Activated T-cell treated with anti-CD3 and anti-CD28 coated beads, Interleukin-2, amount 50 U/mL, for 72 hours (primary cell): ENCODE measurements at regions not wholly inside any gene's neighbourhood (a gene's known extent, or its start where the extent isn't known, plus 50 kb on each side); places are given as distances from the start of the nearest gene placed in this dataset.
"Not testable (repeated sequence)": the region's sequence is repeated elsewhere in the genome, so short reads cannot be mapped to it uniquely, and the experiment has no call there.

ENCODE experiments used
- ATAC-seq, 2 donors: fragments of 150-1000 bp; cut with Tn5 transposase; replicated peaks in 1 of 2; 2 replicates each; pipeline ENCODE4 v1.10.0; 2021; ENCODE audit warnings: moderate library complexity in 2 of 2, mild to moderate bottlenecking in 1 of 2
- DNase-seq, 2 donors: peaks; one replicate each; pipeline ENCODE4 v3.0.0; 2021 to 2022; ENCODE audit warnings: mixed read lengths in 1 of 2
- H3K27ac Mint-ChIP-seq: one replicate; pipeline ENCODE4 v1.8.0; 2022; ENCODE audit warnings: mild to moderate bottlenecking, moderate library complexity, mixed read lengths
- H3K27me3 Mint-ChIP-seq: one replicate; pipeline ENCODE4 v1.8.0; 2022; ENCODE audit warnings: low read depth, mixed read lengths
- H3K36me3 Mint-ChIP-seq, 2 donors: one replicate each; pipeline ENCODE4 v1.8.0; 2022; ENCODE audit warnings: mixed read lengths in 2 of 2, mild to moderate bottlenecking in 1 of 2; ENCODE audit not compliant: insufficient read depth in 2 of 2
- H3K4me1 Mint-ChIP-seq: one replicate; pipeline ENCODE4 v1.8.0; 2022; ENCODE audit warnings: low read depth, mixed read lengths
- H3K4me3 Mint-ChIP-seq, 2 donors: one replicate each; pipeline ENCODE4 v1.8.0; 2022; ENCODE audit warnings: mild to moderate bottlenecking in 2 of 2, mixed read lengths in 2 of 2, moderate library complexity in 2 of 2
- H3K9me3 Mint-ChIP-seq, 2 donors: one replicate each; pipeline ENCODE4 v1.8.0; 2022; ENCODE audit warnings: mixed read lengths in 2 of 2

DNA sequence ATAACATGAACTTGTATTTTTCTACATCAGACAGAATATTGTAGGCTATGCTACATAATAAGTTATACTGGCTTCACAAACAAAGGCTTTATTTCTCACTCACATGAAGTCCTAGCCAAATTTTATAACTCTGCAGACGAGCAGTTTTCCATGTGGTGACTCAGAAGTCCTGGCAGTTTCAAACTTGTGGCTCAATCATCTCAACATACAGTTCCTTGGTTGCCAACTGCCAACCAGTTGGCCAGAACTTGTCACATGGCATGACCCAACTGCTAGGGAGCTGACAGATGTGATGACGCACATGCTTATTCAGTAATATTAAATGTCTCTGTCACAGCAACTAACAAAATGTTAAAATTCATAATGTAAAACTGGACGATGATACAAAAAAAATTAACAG is 63.8 kb upstream of the ZC3H15 start:
- Mint-ChIP-seq H3K9me3 (no peaks in the 10 kb centered on the region), H3K27me3 (no peaks in the 10 kb centered on the region), H3K4me1 (peaks cover 8% of the 10 kb centered on the region), H3K4me3 (no peak overlapping the region), H3K36me3 (peaks cover 0 to 3% of the 10 kb centered on the region in 2 donors), H3K27ac (no peak overlapping the region)
- DNase-seq (no peak), ATAC-seq (no peak)

DNA sequence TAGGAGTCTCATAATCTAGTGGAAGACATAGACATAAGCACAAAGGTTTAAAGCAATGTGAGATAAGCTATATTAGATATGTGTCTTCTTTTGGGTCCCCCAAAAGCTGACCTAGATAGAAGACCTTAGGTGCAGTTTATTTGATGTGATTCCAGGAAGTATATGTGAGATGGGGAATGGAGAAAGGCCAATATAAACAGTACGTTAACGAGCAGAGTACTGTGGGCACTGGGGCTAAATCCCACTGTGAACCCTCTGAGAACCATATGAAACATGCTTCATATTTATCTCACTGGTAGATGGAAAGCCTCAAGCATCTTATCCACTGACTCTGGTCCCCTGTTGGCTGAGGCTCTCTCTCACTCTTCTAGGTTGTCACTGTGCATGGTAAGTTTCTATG is 62.6 kb upstream of the ZC3H15 start:
- Mint-ChIP-seq H3K4me1 (peaks cover 8% of the 10 kb centered on the region), H3K4me3 (no peak overlapping the region), H3K27ac (no peak overlapping the region), H3K9me3 (no peaks in the 10 kb centered on the region), H3K27me3 (no peaks in the 10 kb centered on the region), H3K36me3 (no peaks in the 10 kb centered on the region)
- DNase-seq (no peak), ATAC-seq (no peak)

DNA sequence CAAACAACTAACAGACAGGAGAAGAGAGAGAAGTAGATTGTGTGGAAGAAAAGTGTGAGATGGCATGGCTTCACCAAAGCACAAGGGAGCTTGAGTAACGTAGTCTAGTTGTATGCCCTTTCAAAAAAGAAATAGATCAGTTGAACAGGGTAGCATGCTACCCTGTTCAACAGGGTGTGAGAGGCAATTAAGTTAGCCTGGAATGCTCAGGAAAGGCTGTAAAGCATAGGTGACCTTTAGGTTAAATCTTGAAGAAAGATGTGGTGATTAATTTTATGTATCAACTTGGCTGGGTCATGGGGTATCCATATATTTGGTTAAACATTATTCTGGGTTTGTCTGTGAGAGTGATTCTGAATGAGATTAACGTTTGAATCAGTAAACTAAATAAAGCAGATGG is 61.8 kb upstream of the ZC3H15 start:
- H3K9me3 Mint-ChIP-seq, result no peaks in the 10 kb centered on the region
- H3K27ac Mint-ChIP-seq, result no peak overlapping the region
- no peak overlapping the region for H3K4me3 Mint-ChIP-seq
- H3K36me3 Mint-ChIP-seq, result no peaks in the 10 kb centered on the region
- H3K4me1 Mint-ChIP-seq, result peaks cover 8% of the 10 kb centered on the region
- no peaks in the 10 kb centered on the region for H3K27me3 Mint-ChIP-seq
- DNase-seq (no peak), ATAC-seq (no peak)

DNA sequence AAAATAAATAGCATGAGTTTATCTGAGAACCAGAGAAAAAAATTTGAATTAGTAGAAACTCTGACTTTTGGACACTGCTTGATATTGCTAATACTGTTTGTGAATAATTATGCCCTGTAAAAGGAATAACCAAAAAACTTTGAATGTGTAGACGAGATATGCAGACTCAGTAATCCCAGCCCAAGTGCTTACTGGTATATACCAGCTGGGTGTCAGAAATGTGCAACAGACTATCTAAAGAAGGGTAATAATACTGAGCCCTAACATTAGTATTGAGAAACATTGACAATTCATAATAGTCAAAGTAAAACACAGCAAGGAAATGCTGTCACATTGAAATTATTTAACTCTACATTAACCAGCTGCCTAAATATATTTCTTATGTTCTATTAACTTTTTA is 60.5 kb upstream of the ZC3H15 start:
- DNase-seq (no peak), ATAC-seq (no peak)
- no peak overlapping the region for H3K27ac Mint-ChIP-seq
- no peaks in the 10 kb centered on the region for H3K9me3 Mint-ChIP-seq
- H3K4me1 Mint-ChIP-seq, result peaks cover 8% of the 10 kb centered on the region
- no peaks in the 10 kb centered on the region for H3K27me3 Mint-ChIP-seq
- H3K4me3 Mint-ChIP-seq, result no peak overlapping the region
- no peaks in the 10 kb centered on the region for H3K36me3 Mint-ChIP-seq

DNA sequence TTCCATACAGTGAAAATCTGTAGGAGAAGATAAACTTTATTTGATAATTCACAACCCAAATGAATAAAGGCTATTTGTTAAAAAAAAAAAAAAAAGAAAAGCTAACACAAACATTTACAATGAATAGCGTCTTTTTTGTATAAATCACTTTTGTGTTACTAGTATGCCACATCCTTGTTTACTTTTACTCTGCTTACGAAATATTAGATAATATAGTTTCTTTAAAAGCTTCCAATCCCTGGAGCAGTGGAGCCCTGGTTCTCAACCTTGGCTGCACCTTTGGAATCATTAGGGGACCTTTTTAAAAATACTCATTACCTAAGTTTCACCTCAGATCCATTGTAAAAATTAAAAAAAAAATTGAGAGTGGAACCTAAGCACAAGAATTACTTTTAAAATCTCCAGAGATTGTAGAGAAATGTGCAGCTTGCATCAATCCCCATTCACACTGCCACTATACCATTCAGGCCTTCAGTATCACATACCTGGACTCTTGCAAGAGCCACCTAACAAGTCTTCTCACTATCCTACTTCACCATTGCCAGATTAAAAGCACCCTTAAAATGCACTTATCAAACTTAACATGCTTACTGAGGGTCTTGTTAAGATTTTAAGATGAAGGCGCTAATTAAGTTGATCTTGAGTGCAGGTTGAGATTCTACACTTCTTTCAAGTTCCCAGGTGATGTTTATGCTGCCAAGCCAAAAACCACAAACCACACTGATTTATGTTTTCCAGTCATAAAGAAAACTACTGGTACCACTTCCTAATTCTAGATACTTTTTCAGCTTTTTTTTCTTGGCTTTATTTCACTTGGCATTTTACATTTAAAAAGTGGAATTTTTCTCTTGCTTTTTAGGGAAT is 59.7 kb upstream of the ZC3H15 start:
- H3K27me3 Mint-ChIP-seq, result no peaks in the 10 kb centered on the region
- H3K27ac Mint-ChIP-seq, result no peak overlapping the region
- no peaks in the 10 kb centered on the region for H3K9me3 Mint-ChIP-seq
- H3K4me1 Mint-ChIP-seq, result peaks cover 8% of the 10 kb centered on the region
- no peak for DNase-seq
- H3K36me3 Mint-ChIP-seq, result no peaks in the 10 kb centered on the region
- peak in 1 of 2 donors; percentile 31 for ATAC-seq
- no peak overlapping the region for H3K4me3 Mint-ChIP-seq

DNA sequence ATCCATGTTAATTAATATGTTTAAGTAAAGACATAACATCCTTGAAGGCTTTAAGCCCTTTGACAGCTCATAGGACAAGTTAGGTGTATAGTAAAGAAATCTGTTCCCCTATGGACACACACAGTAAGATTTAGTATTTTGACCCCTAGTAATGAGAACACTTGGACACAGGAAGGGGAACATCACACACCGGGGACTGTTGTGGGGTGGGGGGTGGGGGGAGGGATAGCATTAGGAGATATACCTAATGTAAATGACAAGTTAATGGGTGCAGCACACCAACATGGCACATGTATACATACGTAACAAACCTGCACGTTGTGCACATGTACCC is 59.1 kb upstream of the ZC3H15 start:
- not testable (repeated sequence) for H3K9me3 Mint-ChIP-seq, H3K36me3 Mint-ChIP-seq, H3K27me3 Mint-ChIP-seq, H3K4me3 Mint-ChIP-seq, ATAC-seq, DNase-seq, H3K27ac Mint-ChIP-seq, H3K4me1 Mint-ChIP-seq

DNA sequence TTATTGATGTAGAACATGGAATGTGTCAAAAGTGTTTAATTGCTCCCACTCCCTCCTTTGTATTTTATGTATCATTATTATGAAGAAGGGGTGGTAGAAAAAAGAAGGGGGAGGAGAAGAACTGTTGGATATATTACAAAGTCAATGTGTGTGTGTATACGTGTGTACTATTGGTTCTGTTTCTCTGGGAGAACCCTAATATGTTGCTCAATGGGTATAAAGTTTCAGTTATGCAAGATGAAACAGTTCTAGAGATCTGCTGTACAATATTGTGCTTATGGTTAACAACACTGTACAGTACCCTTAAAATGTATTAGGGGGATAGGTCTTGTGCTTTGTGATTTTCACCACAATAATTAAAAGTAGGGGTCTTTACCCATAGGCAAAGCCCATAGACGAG is 58.1 kb upstream of the ZC3H15 start:
- DNase-seq, result no peak
- Mint-ChIP-seq H3K36me3 (peaks cover 0 to 2% of the 10 kb centered on the region in 2 donors), H3K27ac (no peak overlapping the region), H3K27me3 (no peaks in the 10 kb centered on the region), H3K4me3 (no peak overlapping the region), H3K9me3 (no peaks in the 10 kb centered on the region), H3K4me1 (peaks cover 8% of the 10 kb centered on the region)
- no peak for ATAC-seq

DNA sequence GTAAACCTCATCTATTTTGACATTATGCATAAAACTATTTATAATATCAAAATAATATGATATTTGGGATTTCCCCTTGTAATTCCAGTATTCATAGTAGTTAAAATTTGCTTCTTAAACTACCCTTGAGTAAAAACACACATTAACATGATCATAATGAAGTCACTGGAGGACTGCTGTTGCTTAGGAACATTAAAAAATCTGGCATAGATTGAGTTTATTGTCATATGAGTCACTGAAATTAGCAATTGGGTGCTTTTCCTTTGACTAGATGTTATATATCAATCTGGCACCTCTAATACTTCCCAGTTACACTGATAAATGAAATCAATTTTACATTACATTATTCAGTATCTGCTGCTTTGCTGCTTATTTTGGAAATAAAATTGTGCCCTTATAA is 57.0 kb upstream of the ZC3H15 start:
- no peak overlapping the region for H3K4me3 Mint-ChIP-seq
- peaks cover 8% of the 10 kb centered on the region for H3K4me1 Mint-ChIP-seq
- DNase-seq (no peak), ATAC-seq (no peak)
- H3K9me3 Mint-ChIP-seq, result no peaks in the 10 kb centered on the region
- H3K36me3 Mint-ChIP-seq, result peaks cover 0 to 2% of the 10 kb centered on the region in 2 donors
- no peaks in the 10 kb centered on the region for H3K27me3 Mint-ChIP-seq
- no peak overlapping the region for H3K27ac Mint-ChIP-seq

DNA sequence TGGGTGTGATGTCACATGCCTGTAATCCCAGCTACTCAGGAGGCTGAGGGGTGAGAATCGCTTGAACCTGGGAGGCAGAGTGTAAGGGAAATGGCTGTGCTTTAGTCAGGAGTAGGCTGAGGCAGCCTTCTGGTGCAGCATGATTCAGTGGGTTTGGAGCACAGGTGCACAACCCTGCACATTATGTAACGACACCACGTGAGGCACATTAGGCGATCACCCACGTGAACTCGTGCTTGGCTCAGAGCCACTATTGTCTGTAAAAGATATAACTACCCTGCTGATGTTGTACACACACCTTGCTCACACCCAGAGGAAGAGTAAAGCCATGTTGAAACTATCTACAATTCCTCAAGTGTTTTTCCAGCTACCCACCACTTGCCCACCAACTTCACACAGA is 54.8 kb upstream of the ZC3H15 start:
- H3K9me3 Mint-ChIP-seq, result no peaks in the 10 kb centered on the region
- H3K27me3 Mint-ChIP-seq, result no peaks in the 10 kb centered on the region
- peaks cover 7% of the 10 kb centered on the region for H3K4me1 Mint-ChIP-seq
- peaks cover 2 to 3% of the 10 kb centered on the region in 2 donors for H3K36me3 Mint-ChIP-seq
- no peak overlapping the region for H3K27ac Mint-ChIP-seq
- DNase-seq, result no peak
- no peak overlapping the region for H3K4me3 Mint-ChIP-seq
- ATAC-seq, result no peak

DNA sequence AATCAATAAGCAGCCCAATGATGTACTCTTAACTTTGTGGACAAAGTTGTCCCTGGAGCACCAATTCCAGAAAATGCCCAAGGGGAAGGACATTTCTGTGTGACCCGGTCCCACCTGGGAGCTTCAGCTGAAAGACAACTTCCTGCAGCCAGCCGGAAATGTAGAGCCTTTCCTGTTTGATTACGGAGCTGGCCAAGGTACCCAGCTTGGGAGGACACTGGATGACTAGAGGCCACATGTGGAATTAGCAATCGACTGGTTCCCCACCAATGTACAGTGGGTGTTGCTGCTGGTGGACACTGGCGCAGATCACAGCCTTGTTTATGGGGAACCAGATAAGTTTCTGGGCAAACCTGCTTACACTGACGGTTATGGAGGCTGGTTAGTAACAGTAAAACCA is 53.0 kb upstream of the ZC3H15 start:
- H3K27ac Mint-ChIP-seq, result no peak overlapping the region
- no peaks in the 10 kb centered on the region for H3K9me3 Mint-ChIP-seq
- peaks cover 2 to 3% of the 10 kb centered on the region in 2 donors for H3K36me3 Mint-ChIP-seq
- DNase-seq, result no peak
- H3K4me3 Mint-ChIP-seq, result no peak overlapping the region
- H3K27me3 Mint-ChIP-seq, result no peaks in the 10 kb centered on the region
- H3K4me1 Mint-ChIP-seq, result no peaks in the 10 kb centered on the region
- no peak for ATAC-seq

DNA sequence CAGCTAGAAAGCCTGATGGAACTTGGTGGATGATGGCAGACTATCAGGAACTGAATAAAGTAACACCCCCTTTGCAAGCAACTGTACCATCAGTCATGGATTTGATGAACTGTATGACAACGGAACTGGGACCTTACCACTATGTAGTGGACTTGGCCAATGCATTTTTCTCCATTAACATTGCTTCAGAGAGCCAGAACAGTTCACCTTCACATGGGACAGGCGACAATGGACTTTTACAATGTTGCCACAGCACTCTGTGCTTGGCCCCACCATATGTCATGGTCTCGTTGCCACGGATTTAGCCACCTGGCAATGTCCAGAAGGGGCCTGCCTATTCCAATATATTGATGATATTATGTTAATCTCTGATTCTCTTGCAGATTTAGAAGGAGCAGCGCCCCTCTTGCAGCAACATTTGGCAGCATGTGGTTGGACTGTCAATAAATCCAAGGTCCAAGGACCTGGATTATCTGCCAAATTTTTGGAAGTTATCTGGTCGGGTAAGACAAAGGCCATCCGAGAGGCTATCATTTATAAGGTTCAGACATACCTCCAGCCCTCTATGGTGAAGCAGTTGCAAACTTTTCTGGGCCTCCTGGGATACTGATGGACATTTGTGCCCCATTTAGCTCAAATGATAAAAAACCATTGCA is 52.2 kb upstream of the ZC3H15 start:
- Mint-ChIP-seq H3K4me3 (no peak overlapping the region), H3K27me3 (no peaks in the 10 kb centered on the region), H3K4me1 (no peaks in the 10 kb centered on the region), H3K9me3 (peaks cover 0 to 1% of the 10 kb centered on the region in 2 donors), H3K36me3 (peaks cover 3 to 4% of the 10 kb centered on the region in 2 donors), H3K27ac (no peak overlapping the region)
- ATAC-seq (no peak), DNase-seq (no peak)
